SK-N-SH treated with all-trans-retinoic acid at 6 μM for 48 hours (cell line): ENCODE measurements at regions not wholly inside any gene's neighbourhood (a gene's known extent, or its start where the extent isn't known, plus 50 kb on each side); places are given as distances from the start of the nearest gene placed in this dataset.

Source experiments
- ARNTL ChIP-seq: fragments of 450-650 bp; formaldehyde crosslinking; IDR thresholded peaks from 2 replicates; pipeline ENCODE4 v1.5.0; 2020; ENCODE audit warnings: low read depth, mild to moderate bottlenecking, moderate library complexity, borderline replicate concordance
- BACH2 ChIP-seq: fragments of 250-450 bp; sonication (Bioruptor Pico); IDR thresholded peaks from 2 replicates; pipeline ENCODE4 v1.9.0; 2021; ENCODE audit warnings: mild to moderate bottlenecking, borderline replicate concordance
- CREB5 ChIP-seq: fragments of 250-450 bp; sonication (Bioruptor Pico); IDR thresholded peaks from 2 replicates; pipeline ENCODE4 v1.5.1; 2020; ENCODE audit warnings: low read depth, mild to moderate bottlenecking, moderate library complexity
- CSDC2 ChIP-seq: fragments of 250-450 bp; sonication (Bioruptor Pico); IDR thresholded peaks from 2 replicates; pipeline ENCODE4 v1.5.0; 2020; ENCODE audit warnings: mild to moderate bottlenecking, moderate library complexity
- OSR1 ChIP-seq: fragments of 250-450 bp; sonication (Bioruptor Pico); IDR thresholded peaks from 2 replicates; pipeline ENCODE4 v1.8.0; 2022; ENCODE audit warnings: moderate library complexity, mild to moderate bottlenecking, inconsistent platforms
- POU6F1 ChIP-seq: fragments of 250-450 bp; sonication (Bioruptor Pico); IDR thresholded peaks from 2 replicates; pipeline ENCODE4 v1.8.0; 2021; ENCODE audit warnings: low read depth, mild to moderate bottlenecking, moderate library complexity, borderline replicate concordance
- RARB ChIP-seq: fragments of 250-450 bp; sonication (Bioruptor Pico); IDR thresholded peaks from 2 replicates; pipeline ENCODE4 v1.8.0; 2021; ENCODE audit warnings: mild to moderate bottlenecking, moderate library complexity
- TCF4 ChIP-seq: fragments of 250-450 bp; sonication (Bioruptor Pico); IDR thresholded peaks from 2 replicates; pipeline ENCODE4 v1.8.0; 2021; ENCODE audit warnings: mild to moderate bottlenecking, moderate library complexity, borderline replicate concordance
- ZFP3 ChIP-seq: fragments of 250-450 bp; sonication (Bioruptor Pico); IDR thresholded peaks from 2 replicates; pipeline ENCODE4 v1.5.0; 2020; ENCODE audit warnings: mild to moderate bottlenecking, moderate library complexity
- ZNF565 ChIP-seq: fragments of 450-650 bp; formaldehyde crosslinking; conservative IDR thresholded peaks from 2 replicates; pipeline ENCODE4 v1.5.0; 2020; ENCODE audit warnings: low read depth, mild to moderate bottlenecking, moderate library complexity
- TF ChIP-seq, protein P1 (sequence below): fragments of 250-450 bp; sonication (Bioruptor Pico); IDR thresholded peaks from 2 replicates; pipeline ENCODE4 v1.8.0; 2020; ENCODE audit warnings: mild to moderate bottlenecking, moderate library complexity, borderline replicate concordance

- TF ChIP-seq RARB (CRISPR knock-in tag) (no peak), POU6F1 (CRISPR knock-in tag) (no peak), ARNTL (CRISPR knock-in tag) (no peak), CREB5 (CRISPR knock-in tag) (no peak), ZFP3 (CRISPR knock-in tag) (no peak), TCF4 (no peak), ZNF565 (no peak), OSR1 (CRISPR knock-in tag) (no peak), BACH2 (no peak), CSDC2 (CRISPR knock-in tag) (no peak)
- TF ChIP-seq, protein P1, sequence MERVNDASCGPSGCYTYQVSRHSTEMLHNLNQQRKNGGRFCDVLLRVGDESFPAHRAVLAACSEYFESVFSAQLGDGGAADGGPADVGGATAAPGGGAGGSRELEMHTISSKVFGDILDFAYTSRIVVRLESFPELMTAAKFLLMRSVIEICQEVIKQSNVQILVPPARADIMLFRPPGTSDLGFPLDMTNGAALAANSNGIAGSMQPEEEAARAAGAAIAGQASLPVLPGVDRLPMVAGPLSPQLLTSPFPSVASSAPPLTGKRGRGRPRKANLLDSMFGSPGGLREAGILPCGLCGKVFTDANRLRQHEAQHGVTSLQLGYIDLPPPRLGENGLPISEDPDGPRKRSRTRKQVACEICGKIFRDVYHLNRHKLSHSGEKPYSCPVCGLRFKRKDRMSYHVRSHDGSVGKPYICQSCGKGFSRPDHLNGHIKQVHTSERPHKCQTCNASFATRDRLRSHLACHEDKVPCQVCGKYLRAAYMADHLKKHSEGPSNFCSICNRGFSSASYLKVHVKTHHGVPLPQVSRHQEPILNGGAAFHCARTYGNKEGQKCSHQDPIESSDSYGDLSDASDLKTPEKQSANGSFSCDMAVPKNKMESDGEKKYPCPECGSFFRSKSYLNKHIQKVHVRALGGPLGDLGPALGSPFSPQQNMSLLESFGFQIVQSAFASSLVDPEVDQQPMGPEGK, result no peak
Observed at GRCh38 chr2:238965371-238966071, 117.6 kb downstream of the TWIST2 start.
